HepG2 (cell line): ENCODE measurements at regions not wholly inside any gene's neighbourhood (a gene's known extent, or its start where the extent isn't known, plus 50 kb on each side); places are given as distances from the start of the nearest gene placed in this dataset.

ENCODE experiments used
- ATF2 ChIP-seq: sonication (generic); formaldehyde crosslinking; IDR thresholded peaks from 2 replicates; pipeline ENCODE4 v1.4.0; 2020; ENCODE audit warnings: missing genetic modification reagents
- CHCHD3 ChIP-seq: sonication (generic); formaldehyde crosslinking; IDR thresholded peaks from 2 replicates; pipeline ENCODE4 v1.8.0; 2022; ENCODE audit warnings: mild to moderate bottlenecking, missing genetic modification reagents, moderate library complexity
- FOXA3 ChIP-seq: IDR thresholded peaks from 2 replicates; pipeline ENCODE4 v1.6.1; 2016; ENCODE audit warnings: missing genetic modification reagents, missing compliant biosample characterization
- FOXP4 ChIP-seq: sonication (generic); formaldehyde crosslinking; IDR thresholded peaks from 2 replicates; pipeline ENCODE4 v1.4.0; 2020; ENCODE audit warnings: missing genetic modification reagents
- GATAD2A ChIP-seq: IDR thresholded peaks from 2 replicates; pipeline ENCODE4 v1.6.1; 2016
- JARID2 ChIP-seq: sonication (generic); formaldehyde crosslinking; IDR thresholded peaks from 2 replicates; pipeline ENCODE4 v1.8.1; 2023; ENCODE audit warnings: missing genetic modification reagents, inconsistent platforms; ENCODE audit not compliant: insufficient replicate concordance
- KDM5B ChIP-seq: sonication (generic); formaldehyde crosslinking; IDR thresholded peaks from 2 replicates; pipeline ENCODE4 v1.4.0; 2020; ENCODE audit warnings: missing genetic modification reagents, mild to moderate bottlenecking, borderline replicate concordance
- MEIS1 ChIP-seq: sonication (generic); formaldehyde crosslinking; IDR thresholded peaks from 2 replicates; pipeline ENCODE4 v1.9.0; 2021; ENCODE audit warnings: mild to moderate bottlenecking, missing genetic modification reagents, moderate library complexity, borderline replicate concordance
- MIXL1 ChIP-seq: IDR thresholded peaks from 2 replicates; pipeline ENCODE4 v1.6.1; 2016
- NCOA5 ChIP-seq: sonication (generic); formaldehyde crosslinking; IDR thresholded peaks from 2 replicates; pipeline ENCODE4 v1.4.0; 2020; ENCODE audit warnings: missing genetic modification reagents
- NFKB2 ChIP-seq: sonication (generic); formaldehyde crosslinking; IDR thresholded peaks from 2 replicates; pipeline ENCODE4 v1.4.0; 2020; ENCODE audit warnings: missing genetic modification reagents, borderline replicate concordance
- NPAS2 ChIP-seq: sonication (generic); formaldehyde crosslinking; IDR thresholded peaks from 2 replicates; pipeline ENCODE4 v1.8.0; 2022; ENCODE audit warnings: mild to moderate bottlenecking, missing genetic modification reagents, borderline replicate concordance
- PRPF4 ChIP-seq: fragments of 200-400 bp; formaldehyde crosslinking; IDR thresholded peaks from 2 replicates; pipeline ENCODE4 v1.6.1; 2016; ENCODE audit warnings: low read length, low read depth; ENCODE audit not compliant: poor library complexity, severe bottlenecking
- YY1 ChIP-seq: IDR thresholded peaks from 2 replicates; pipeline ENCODE4 v1.6.1; 2011; ENCODE audit warnings: low read length, low read depth, moderate library complexity, mild to moderate bottlenecking; ENCODE audit not compliant: insufficient read depth, insufficient replicate concordance
- ZBTB44 ChIP-seq: sonication (generic); formaldehyde crosslinking; IDR thresholded peaks from 2 replicates; pipeline ENCODE4 v1.4.0; 2020; ENCODE audit warnings: missing genetic modification reagents
- ZNF383 ChIP-seq: sonication (generic); formaldehyde crosslinking; IDR thresholded peaks from 2 replicates; pipeline ENCODE4 v1.4.0; 2020; ENCODE audit warnings: missing genetic modification reagents, mild to moderate bottlenecking, borderline replicate concordance
- ZNF414 ChIP-seq: sonication (generic); formaldehyde crosslinking; IDR thresholded peaks from 2 replicates; pipeline ENCODE4 v1.5.0; 2020; ENCODE audit warnings: missing genetic modification reagents
- ZNF549 ChIP-seq: sonication (generic); formaldehyde crosslinking; IDR thresholded peaks from 2 replicates; pipeline ENCODE4 v1.5.0; 2020; ENCODE audit warnings: missing genetic modification reagents
- ZNF567 ChIP-seq: sonication (generic); formaldehyde crosslinking; IDR thresholded peaks from 2 replicates; pipeline ENCODE4 v1.8.1; 2023; ENCODE audit warnings: mild to moderate bottlenecking, missing genetic modification reagents, borderline replicate concordance
- ZNF569 ChIP-seq: sonication (generic); formaldehyde crosslinking; IDR thresholded peaks from 2 replicates; pipeline ENCODE4 v1.5.0; 2020; ENCODE audit warnings: mild to moderate bottlenecking, missing genetic modification reagents, moderate library complexity, borderline replicate concordance
- ZNF597 ChIP-seq: sonication (generic); formaldehyde crosslinking; IDR thresholded peaks from 2 replicates; pipeline ENCODE4 v1.5.0; 2020; ENCODE audit warnings: missing genetic modification reagents
- ZNF607 ChIP-seq: sonication (generic); formaldehyde crosslinking; IDR thresholded peaks from 2 replicates; pipeline ENCODE4 v1.5.1; 2020; ENCODE audit warnings: missing genetic modification reagents, mild to moderate bottlenecking, borderline replicate concordance
- ZNF674 ChIP-seq: sonication (generic); formaldehyde crosslinking; IDR thresholded peaks from 2 replicates; pipeline ENCODE4 v1.5.0; 2020; ENCODE audit warnings: low read depth, mild to moderate bottlenecking, missing genetic modification reagents

- TF ChIP-seq KDM5B (CRISPR knock-in tag) = 0 out of 2 replicates have a peak, but pooled peaks have one; percentile 10
- no peak for TF ChIP-seq YY1
- TF ChIP-seq ZNF607 = no peak
- 0 out of 2 replicates have a peak, but pooled peaks have one; percentile 12 for TF ChIP-seq FOXA3
- TF ChIP-seq NCOA5 = no peak
- no peak for TF ChIP-seq ZNF597 (CRISPR knock-in tag)
- no peak for TF ChIP-seq ZNF383
- no peak for TF ChIP-seq CHCHD3
- no peak for TF ChIP-seq NPAS2 (CRISPR knock-in tag)
- no peak for TF ChIP-seq MIXL1
- no peak for TF ChIP-seq ZNF549 (CRISPR knock-in tag)
- TF ChIP-seq GATAD2A (CRISPR knock-in tag) = peak; percentile 62
- TF ChIP-seq ATF2 (CRISPR knock-in tag) = no peak
- TF ChIP-seq JARID2 (CRISPR knock-in tag) = no peak
- TF ChIP-seq ZNF414 (CRISPR knock-in tag) = no peak
- no peak for TF ChIP-seq NFKB2
- TF ChIP-seq MEIS1 = peak; percentile 9; the same call in 1 of the 2 replicates
- no peak for TF ChIP-seq ZNF569 (CRISPR knock-in tag)
- no peak for TF ChIP-seq FOXP4 (CRISPR knock-in tag)
- no peak for TF ChIP-seq ZBTB44 (CRISPR knock-in tag)
- TF ChIP-seq ZNF674 (CRISPR knock-in tag) = no peak
- TF ChIP-seq PRPF4 = no peak
- no peak for TF ChIP-seq ZNF567 (CRISPR knock-in tag)
These were observed 247.1 kb upstream of the SIX2 start (continued) for GRCh38 chr2:45256173-45256866.
